Osteocyte (in vitro differentiated cells): ENCODE measurements at regions not wholly inside any gene's neighbourhood (a gene's known extent, or its start where the extent isn't known, plus 50 kb on each side); places are given as distances from the start of the nearest gene placed in this dataset.

Source experiments
- DNase-seq: peaks from one replicate; pipeline ENCODE4 v3.0.0; 2021; ENCODE audit warnings: mixed read lengths; ENCODE audit not compliant: unreplicated experiment; ENCODE audit errors: extremely low spot score
- H3K27ac Mint-ChIP-seq: one replicate; pipeline ENCODE4 v1.8.0; 2021; ENCODE audit warnings: mild to moderate bottlenecking, mixed read lengths; ENCODE audit not compliant: unreplicated experiment
- H3K27me3 Mint-ChIP-seq: one replicate; pipeline ENCODE4 v1.8.0; 2021; ENCODE audit warnings: mixed read lengths; ENCODE audit not compliant: unreplicated experiment
- H3K36me3 Mint-ChIP-seq: one replicate; pipeline ENCODE4 v1.8.0; 2021; ENCODE audit warnings: mixed read lengths; ENCODE audit not compliant: unreplicated experiment
- H3K4me1 Mint-ChIP-seq: one replicate; pipeline ENCODE4 v1.8.0; 2021; ENCODE audit warnings: mixed read lengths; ENCODE audit not compliant: unreplicated experiment
- H3K4me3 Mint-ChIP-seq: one replicate; pipeline ENCODE4 v1.8.0; 2021; ENCODE audit warnings: mild to moderate bottlenecking, moderate library complexity, mixed read lengths; ENCODE audit not compliant: unreplicated experiment
- H3K9me3 Mint-ChIP-seq: one replicate; pipeline ENCODE4 v1.8.0; 2021; ENCODE audit warnings: mixed read lengths; ENCODE audit not compliant: unreplicated experiment
- CTCF ChIP-seq: fragments of 200-600 bp; sonication (generic); IDR thresholded peaks from 2 replicates; pipeline ENCODE4 v1.5.0; 2021; ENCODE audit warnings: antibody characterized with exemption, mild to moderate bottlenecking, moderate library complexity

GRCh38 chr2:19796035-19796695 lies 105.6 kb downstream of the TTC32 start:
- no peak for DNase-seq
- Mint-ChIP-seq H3K9me3 (no peaks in the 10 kb centered on the region), H3K36me3 (no peaks in the 10 kb centered on the region), H3K4me3 (no peak overlapping the region), H3K4me1 (peaks cover 15% of the 10 kb centered on the region), H3K27ac (no peak overlapping the region), H3K27me3 (no peaks in the 10 kb centered on the region)
- no peak for TF ChIP-seq CTCF

DNA sequence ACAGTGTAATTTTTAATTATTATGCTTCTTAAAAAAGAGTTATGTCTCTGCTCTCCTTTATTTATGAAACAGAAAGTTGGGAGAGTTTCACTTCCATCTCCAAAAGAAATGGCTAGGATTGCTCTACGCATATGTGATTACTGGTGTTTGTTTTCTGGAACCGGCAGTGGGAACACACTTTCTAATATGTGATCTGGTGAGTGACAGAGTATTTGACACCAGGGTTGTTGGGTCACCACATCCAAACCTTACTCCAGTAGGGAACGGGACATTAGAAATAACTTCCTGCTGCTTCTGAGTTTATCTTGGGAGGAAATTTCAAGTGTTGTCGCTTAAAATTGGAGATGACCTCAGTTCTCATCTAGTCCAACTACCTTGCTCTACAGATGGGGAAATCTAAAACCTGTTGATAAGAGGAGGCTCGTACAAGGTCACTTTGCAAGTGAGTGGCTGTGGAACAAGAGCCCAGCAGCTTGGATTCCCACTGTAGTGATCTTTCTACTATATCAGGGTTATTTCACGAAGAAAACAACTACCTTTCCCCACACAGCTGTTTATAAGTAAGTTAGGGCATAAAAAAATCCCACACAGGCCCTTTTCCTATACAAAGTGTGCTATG lies 108.5 kb downstream of the TTC32 start:
- H3K27me3 Mint-ChIP-seq, result no peaks in the 10 kb centered on the region
- no peak overlapping the region for H3K27ac Mint-ChIP-seq
- H3K9me3 Mint-ChIP-seq, result no peaks in the 10 kb centered on the region
- no peak overlapping the region for H3K4me3 Mint-ChIP-seq
- H3K36me3 Mint-ChIP-seq, result no peaks in the 10 kb centered on the region
- no peak for DNase-seq
- peaks cover 9% of the 10 kb centered on the region for H3K4me1 Mint-ChIP-seq
- TF ChIP-seq CTCF, result no peak

- no peaks in the 10 kb centered on the region for H3K36me3 Mint-ChIP-seq
- no peak for TF ChIP-seq CTCF
- no peaks in the 10 kb centered on the region for H3K9me3 Mint-ChIP-seq
- H3K27me3 Mint-ChIP-seq, result no peaks in the 10 kb centered on the region
- H3K4me3 Mint-ChIP-seq, result no peak overlapping the region
- no peak overlapping the region for H3K27ac Mint-ChIP-seq
- peaks cover 26% of the 10 kb centered on the region for H3K4me1 Mint-ChIP-seq
- DNase-seq, result no peak
Observed at GRCh38 chr2:19790291-19790690, 111.5 kb downstream of the TTC32 start.

- Mint-ChIP-seq H3K4me3 (no peak overlapping the region), H3K36me3 (no peaks in the 10 kb centered on the region), H3K27me3 (no peaks in the 10 kb centered on the region), H3K27ac (no peak overlapping the region), H3K9me3 (no peaks in the 10 kb centered on the region), H3K4me1 (peaks cover 32% of the 10 kb centered on the region)
- no peak for DNase-seq
- TF ChIP-seq CTCF, result no peak
Observed at GRCh38 chr2:19787134-19787533, 114.6 kb downstream of the TTC32 start.

DNA sequence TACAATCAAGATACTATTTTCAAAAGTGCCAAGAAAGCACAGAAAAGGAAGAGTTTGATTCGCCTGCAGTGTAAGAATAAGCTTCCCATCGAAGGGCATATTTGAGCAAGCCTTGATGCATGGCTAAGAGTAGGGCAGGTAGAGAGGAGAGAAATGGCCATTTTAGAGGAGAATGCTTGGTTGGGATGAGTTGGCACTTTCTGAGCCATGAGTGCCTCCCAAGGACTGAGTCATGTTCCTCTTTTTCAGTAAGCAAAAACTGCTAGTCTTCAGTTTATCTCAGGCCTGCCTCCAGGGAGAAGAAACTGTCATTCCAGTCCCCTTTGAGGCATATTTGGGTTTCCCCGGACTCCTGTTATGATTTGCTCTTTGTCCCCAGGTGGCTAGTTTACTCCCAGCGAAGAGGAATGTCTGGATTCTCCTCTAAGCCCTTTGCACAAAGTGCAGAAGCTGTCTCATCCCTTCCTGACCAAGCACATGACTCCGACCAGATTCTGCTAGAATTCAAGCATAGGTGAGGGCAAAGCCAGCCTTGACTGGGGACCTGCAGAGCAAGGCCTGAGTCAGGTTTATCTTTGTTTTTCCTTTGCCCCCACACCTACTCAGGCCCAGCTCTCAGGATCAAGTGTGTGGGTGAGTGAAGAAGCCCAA lies 115.2 kb downstream of the TTC32 start:
- no peaks in the 10 kb centered on the region for H3K9me3 Mint-ChIP-seq
- DNase-seq, result no peak
- no peak overlapping the region for H3K4me3 Mint-ChIP-seq
- no peaks in the 10 kb centered on the region for H3K27me3 Mint-ChIP-seq
- no peak for TF ChIP-seq CTCF
- no peaks in the 10 kb centered on the region for H3K36me3 Mint-ChIP-seq
- peak overlapping the region; percentile 71 for H3K27ac Mint-ChIP-seq
- H3K4me1 Mint-ChIP-seq, result peaks cover 32% of the 10 kb centered on the region
